GM23338 (cell line): ENCODE measurements at regions not wholly inside any gene's neighbourhood (a gene's known extent, or its start where the extent isn't known, plus 50 kb on each side); places are given as distances from the start of the nearest gene placed in this dataset.

Source experiments
- ATAC-seq: fragments of 200-7000 bp; cut with Tn5 transposase; 3 replicates; pipeline ENCODE4 v1.9.1; 2020
- DNase-seq: peaks from one replicate; pipeline ENCODE4 v3.0.0-alpha.2; 2015; ENCODE audit warnings: low spot score
- H2AFZ ChIP-seq: fragments of 200-600 bp; sonication (generic); 2 replicates; pipeline ENCODE4 v1.8.0; 2016; ENCODE audit warnings: antibody characterized with exemption, mild to moderate bottlenecking, moderate library complexity
- H3F3A ChIP-seq: fragments of 200-600 bp; sonication (generic); replicated peaks from 2 replicates; pipeline ENCODE4 v1.8.0; 2017; ENCODE audit warnings: antibody characterized with exemption, mixed run types, low read depth
- H3K27ac ChIP-seq: fragments of 200-600 bp; sonication (generic); 2 replicates; pipeline ENCODE4 v1.6.1; 2016; ENCODE audit warnings: low read depth
- H3K27me3 ChIP-seq: fragments of 200-600 bp; sonication (generic); 2 replicates; pipeline ENCODE4 v1.8.0; 2016; ENCODE audit warnings: mild to moderate bottlenecking, mixed run types, moderate library complexity; ENCODE audit not compliant: insufficient read depth
- H3K36me3 ChIP-seq: fragments of 200-600 bp; sonication (generic); 2 replicates; pipeline ENCODE4 v1.8.0; 2016; ENCODE audit warnings: mild to moderate bottlenecking; ENCODE audit not compliant: insufficient read depth
- H3K4me1 ChIP-seq: fragments of 200-600 bp; sonication (generic); 2 replicates; pipeline ENCODE4 v1.8.0; 2016; ENCODE audit warnings: mild to moderate bottlenecking, moderate library complexity; ENCODE audit not compliant: insufficient read depth
- H3K4me2 ChIP-seq: fragments of 200-600 bp; sonication (generic); 2 replicates; pipeline ENCODE4 v1.7.1; 2017; ENCODE audit warnings: mixed run types
- H3K4me3 ChIP-seq: fragments of 200-600 bp; sonication (generic); 2 replicates; pipeline ENCODE4 v1.6.1; 2016; ENCODE audit warnings: mixed run types
- H3K79me2 ChIP-seq: fragments of 200-600 bp; sonication (generic); replicated peaks from 2 replicates; pipeline ENCODE4 v1.8.0; 2017; ENCODE audit warnings: mild to moderate bottlenecking; ENCODE audit not compliant: insufficient read depth
- H3K9me2 ChIP-seq: fragments of 200-600 bp; sonication (generic); 2 replicates; pipeline ENCODE4 v1.8.0; 2017; ENCODE audit not compliant: insufficient read depth
- H4K20me1 ChIP-seq: fragments of 200-600 bp; sonication (generic); replicated peaks from 2 replicates; pipeline ENCODE4 v1.8.0; 2017; ENCODE audit warnings: mild to moderate bottlenecking; ENCODE audit not compliant: insufficient read depth
- H3K27ac Mint-ChIP-seq: 2 replicates; pipeline ENCODE4 v1.8.0; 2020; ENCODE audit warnings: inconsistent platforms, mild to moderate bottlenecking, moderate library complexity, mixed read lengths
- H3K27me3 Mint-ChIP-seq: 3 replicates; pipeline ENCODE4 v1.8.0; 2022; ENCODE audit warnings: low read depth, mild to moderate bottlenecking, moderate library complexity, mixed read lengths, inconsistent platforms; ENCODE audit not compliant: insufficient read depth, poor library complexity
- H3K36me3 Mint-ChIP-seq: 3 replicates; pipeline ENCODE4 v1.8.0; 2021; ENCODE audit warnings: low read depth, mild to moderate bottlenecking, inconsistent platforms, moderate library complexity, mixed read lengths
- H3K4me1 Mint-ChIP-seq: 3 replicates; pipeline ENCODE4 v1.8.0; 2020; ENCODE audit warnings: mild to moderate bottlenecking, inconsistent platforms, mixed read lengths
- H3K4me3 Mint-ChIP-seq: 3 replicates; pipeline ENCODE4 v1.8.0; 2021; ENCODE audit warnings: moderate library complexity, mild to moderate bottlenecking, inconsistent platforms, mixed read lengths
- H3K9me3 Mint-ChIP-seq: 3 replicates; pipeline ENCODE4 v1.8.0; 2020; ENCODE audit warnings: moderate library complexity, mild to moderate bottlenecking, inconsistent platforms, mixed read lengths
- CREB1 ChIP-seq: fragments of 250-450 bp; sonication (Bioruptor Pico); IDR thresholded peaks from 2 replicates; pipeline ENCODE4 v1.5.0; 2020; ENCODE audit warnings: low read depth, mild to moderate bottlenecking, moderate library complexity
- ETS1 ChIP-seq: IDR thresholded peaks from 2 replicates; pipeline ENCODE4 v1.6.1; 2016; ENCODE audit warnings: antibody characterized with exemption
- NANOG ChIP-seq: IDR thresholded peaks from 2 replicates; pipeline ENCODE4 v1.6.1; 2016; ENCODE audit warnings: antibody characterized with exemption, borderline replicate concordance
- POLR2AphosphoS5 ChIP-seq: IDR thresholded peaks from 2 replicates; pipeline ENCODE4 v1.6.1; 2016; ENCODE audit warnings: antibody characterized with exemption, low read depth
- STAT1 ChIP-seq: IDR thresholded peaks from one replicate; pipeline ENCODE4 v1.6.1; 2016; ENCODE audit warnings: antibody characterized with exemption; ENCODE audit not compliant: unreplicated experiment
- ZNF114 ChIP-seq: fragments of 250-450 bp; sonication (Bioruptor Pico); IDR thresholded peaks from 2 replicates; pipeline ENCODE4 v1.5.0; 2020; ENCODE audit warnings: mild to moderate bottlenecking, moderate library complexity
- ZNF331 ChIP-seq: fragments of 250-450 bp; sonication (Bioruptor Pico); IDR thresholded peaks from 2 replicates; pipeline ENCODE4 v1.5.0; 2020; ENCODE audit warnings: low read depth, mild to moderate bottlenecking, moderate library complexity
- TF ChIP-seq, protein P1 (sequence below), 2 experiments: fragments of 200-600 bp in 1 of 2; sonication (generic) in 1 of 2; conservative IDR thresholded peaks; 2 replicates each; pipeline versions ENCODE4 v1.5.1 to v1.6.1; 2016 to 2017; ENCODE audit warnings: antibody characterized with exemption in 2 of 2, low read depth in 2 of 2, mild to moderate bottlenecking in 2 of 2, moderate library complexity in 1 of 2
- TF ChIP-seq, protein P2 (sequence below): fragments of 250-450 bp; sonication (Bioruptor Pico); IDR thresholded peaks from 2 replicates; pipeline ENCODE4 v1.5.0; 2020; ENCODE audit warnings: mild to moderate bottlenecking, moderate library complexity

DNA sequence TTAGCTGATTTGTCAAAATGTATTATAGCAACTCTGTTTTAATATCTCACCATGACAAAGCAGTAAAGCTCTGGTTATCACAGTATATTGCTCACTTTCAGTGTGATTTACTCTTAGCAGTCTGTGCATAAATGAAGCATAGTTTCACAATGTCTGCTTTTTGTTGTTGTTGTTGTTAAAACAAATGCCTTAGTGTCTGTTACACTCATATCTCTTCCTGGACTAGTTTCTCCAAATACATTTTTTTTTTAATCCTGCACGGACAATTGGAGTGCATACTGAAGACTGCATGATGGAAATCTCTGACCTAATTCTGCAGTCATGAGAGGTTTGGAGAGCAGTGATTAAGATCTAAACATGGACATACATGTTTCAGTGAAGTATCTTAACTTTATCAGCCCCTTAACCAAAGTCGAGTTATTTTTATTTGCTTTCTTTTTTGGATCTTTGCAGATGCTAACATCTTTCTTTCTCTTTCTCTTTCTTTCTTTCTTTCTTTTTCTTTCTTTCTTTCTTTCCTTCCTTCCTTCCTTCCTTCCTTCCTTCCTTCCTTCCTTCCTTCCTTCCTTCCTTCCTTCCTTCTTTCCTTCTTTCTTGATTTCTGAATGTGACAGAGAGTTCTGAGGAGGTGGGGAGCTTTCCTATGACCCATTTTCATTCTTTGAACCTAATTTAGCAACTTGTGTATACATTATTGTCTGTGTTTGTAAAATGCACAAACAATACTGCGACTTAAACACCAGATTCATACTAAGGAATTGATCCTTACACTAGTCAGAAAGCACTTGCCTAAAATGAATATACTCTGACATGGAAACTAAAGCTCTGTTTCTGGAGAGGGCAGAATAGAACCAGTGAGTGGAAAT lies 161.5 kb upstream of the AGR3 start:
- TF ChIP-seq ZNF114, result no peak
- no peak for TF ChIP-seq ZNF331 (CRISPR knock-in tag)
- TF ChIP-seq, protein P1, sequence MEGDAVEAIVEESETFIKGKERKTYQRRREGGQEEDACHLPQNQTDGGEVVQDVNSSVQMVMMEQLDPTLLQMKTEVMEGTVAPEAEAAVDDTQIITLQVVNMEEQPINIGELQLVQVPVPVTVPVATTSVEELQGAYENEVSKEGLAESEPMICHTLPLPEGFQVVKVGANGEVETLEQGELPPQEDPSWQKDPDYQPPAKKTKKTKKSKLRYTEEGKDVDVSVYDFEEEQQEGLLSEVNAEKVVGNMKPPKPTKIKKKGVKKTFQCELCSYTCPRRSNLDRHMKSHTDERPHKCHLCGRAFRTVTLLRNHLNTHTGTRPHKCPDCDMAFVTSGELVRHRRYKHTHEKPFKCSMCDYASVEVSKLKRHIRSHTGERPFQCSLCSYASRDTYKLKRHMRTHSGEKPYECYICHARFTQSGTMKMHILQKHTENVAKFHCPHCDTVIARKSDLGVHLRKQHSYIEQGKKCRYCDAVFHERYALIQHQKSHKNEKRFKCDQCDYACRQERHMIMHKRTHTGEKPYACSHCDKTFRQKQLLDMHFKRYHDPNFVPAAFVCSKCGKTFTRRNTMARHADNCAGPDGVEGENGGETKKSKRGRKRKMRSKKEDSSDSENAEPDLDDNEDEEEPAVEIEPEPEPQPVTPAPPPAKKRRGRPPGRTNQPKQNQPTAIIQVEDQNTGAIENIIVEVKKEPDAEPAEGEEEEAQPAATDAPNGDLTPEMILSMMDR (conservative IDR thresholded peaks at IDR 0.05; ENCODE audit: low read depth in 2 of 2), result no peak
- TF ChIP-seq STAT1, result no peak
- no peak for TF ChIP-seq CREB1 (CRISPR knock-in tag)
- TF ChIP-seq NANOG, result no peak
- no peak for TF ChIP-seq ETS1
- TF ChIP-seq, protein P2, sequence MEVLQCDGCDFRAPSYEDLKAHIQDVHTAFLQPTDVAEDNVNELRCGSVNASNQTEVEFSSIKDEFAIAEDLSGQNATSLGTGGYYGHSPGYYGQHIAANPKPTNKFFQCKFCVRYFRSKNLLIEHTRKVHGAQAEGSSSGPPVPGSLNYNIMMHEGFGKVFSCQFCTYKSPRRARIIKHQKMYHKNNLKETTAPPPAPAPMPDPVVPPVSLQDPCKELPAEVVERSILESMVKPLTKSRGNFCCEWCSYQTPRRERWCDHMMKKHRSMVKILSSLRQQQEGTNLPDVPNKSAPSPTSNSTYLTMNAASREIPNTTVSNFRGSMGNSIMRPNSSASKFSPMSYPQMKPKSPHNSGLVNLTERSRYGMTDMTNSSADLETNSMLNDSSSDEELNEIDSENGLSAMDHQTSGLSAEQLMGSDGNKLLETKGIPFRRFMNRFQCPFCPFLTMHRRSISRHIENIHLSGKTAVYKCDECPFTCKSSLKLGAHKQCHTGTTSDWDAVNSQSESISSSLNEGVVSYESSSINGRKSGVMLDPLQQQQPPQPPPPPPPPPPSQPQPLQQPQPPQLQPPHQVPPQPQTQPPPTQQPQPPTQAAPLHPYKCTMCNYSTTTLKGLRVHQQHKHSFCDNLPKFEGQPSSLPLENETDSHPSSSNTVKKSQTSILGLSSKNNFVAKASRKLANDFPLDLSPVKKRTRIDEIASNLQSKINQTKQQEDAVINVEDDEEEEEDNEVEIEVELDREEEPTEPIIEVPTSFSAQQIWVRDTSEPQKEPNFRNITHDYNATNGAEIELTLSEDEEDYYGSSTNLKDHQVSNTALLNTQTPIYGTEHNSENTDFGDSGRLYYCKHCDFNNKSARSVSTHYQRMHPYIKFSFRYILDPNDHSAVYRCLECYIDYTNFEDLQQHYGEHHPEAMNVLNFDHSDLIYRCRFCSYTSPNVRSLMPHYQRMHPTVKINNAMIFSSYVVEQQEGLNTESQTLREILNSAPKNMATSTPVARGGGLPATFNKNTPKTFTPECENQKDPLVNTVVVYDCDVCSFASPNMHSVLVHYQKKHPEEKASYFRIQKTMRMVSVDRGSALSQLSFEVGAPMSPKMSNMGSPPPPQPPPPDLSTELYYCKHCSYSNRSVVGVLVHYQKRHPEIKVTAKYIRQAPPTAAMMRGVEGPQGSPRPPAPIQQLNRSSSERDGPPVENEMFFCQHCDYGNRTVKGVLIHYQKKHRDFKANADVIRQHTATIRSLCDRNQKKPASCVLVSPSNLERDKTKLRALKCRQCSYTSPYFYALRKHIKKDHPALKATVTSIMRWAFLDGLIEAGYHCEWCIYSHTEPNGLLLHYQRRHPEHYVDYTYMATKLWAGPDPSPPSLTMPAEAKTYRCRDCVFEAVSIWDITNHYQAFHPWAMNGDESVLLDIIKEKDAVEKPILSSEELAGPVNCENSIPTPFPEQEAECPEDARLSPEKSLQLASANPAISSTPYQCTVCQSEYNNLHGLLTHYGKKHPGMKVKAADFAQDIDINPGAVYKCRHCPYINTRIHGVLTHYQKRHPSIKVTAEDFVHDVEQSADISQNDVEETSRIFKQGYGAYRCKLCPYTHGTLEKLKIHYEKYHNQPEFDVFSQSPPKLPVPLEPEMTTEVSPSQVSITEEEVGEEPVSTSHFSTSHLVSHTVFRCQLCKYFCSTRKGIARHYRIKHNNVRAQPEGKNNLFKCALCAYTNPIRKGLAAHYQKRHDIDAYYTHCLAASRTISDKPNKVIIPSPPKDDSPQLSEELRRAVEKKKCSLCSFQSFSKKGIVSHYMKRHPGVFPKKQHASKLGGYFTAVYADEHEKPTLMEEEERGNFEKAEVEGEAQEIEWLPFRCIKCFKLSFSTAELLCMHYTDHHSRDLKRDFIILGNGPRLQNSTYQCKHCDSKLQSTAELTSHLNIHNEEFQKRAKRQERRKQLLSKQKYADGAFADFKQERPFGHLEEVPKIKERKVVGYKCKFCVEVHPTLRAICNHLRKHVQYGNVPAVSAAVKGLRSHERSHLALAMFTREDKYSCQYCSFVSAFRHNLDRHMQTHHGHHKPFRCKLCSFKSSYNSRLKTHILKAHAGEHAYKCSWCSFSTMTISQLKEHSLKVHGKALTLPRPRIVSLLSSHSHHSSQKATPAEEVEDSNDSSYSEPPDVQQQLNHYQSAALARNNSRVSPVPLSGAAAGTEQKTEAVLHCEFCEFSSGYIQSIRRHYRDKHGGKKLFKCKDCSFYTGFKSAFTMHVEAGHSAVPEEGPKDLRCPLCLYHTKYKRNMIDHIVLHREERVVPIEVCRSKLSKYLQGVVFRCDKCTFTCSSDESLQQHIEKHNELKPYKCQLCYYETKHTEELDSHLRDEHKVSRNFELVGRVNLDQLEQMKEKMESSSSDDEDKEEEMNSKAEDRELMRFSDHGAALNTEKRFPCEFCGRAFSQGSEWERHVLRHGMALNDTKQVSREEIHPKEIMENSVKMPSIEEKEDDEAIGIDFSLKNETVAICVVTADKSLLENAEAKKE (CRISPR knock-in tag), result no peak
- TF ChIP-seq POLR2AphosphoS5, result no peak
- Histone ChIP-seq H3K79me2 (no peaks in the 10 kb centered on the region), H3K4me3 (no peak overlapping the region), H3F3A (no peaks in the 10 kb centered on the region), H3K36me3 (no peaks in the 10 kb centered on the region), H3K9me2 (peaks cover 2% of the 10 kb centered on the region; the same call in 1 of the 2 replicates), H3K4me2 (no peak overlapping the region), H3K4me1 (peaks cover 7% of the 10 kb centered on the region; the same call in 1 of the 2 replicates), H4K20me1 (no peaks in the 10 kb centered on the region), H3K27me3 (no peaks in the 10 kb centered on the region), H3K27ac (no peak overlapping the region), H2AFZ (no peak overlapping the region)
- DNase-seq, result no peak
- no peak for ATAC-seq
- peaks cover 6% of the 10 kb centered on the region; the same call in 2 of the 3 replicates for H3K4me1 Mint-ChIP-seq
- peaks cover 2% of the 10 kb centered on the region for H3K27me3 Mint-ChIP-seq
- H3K9me3 Mint-ChIP-seq, result no peaks in the 10 kb centered on the region
- no peak overlapping the region for H3K4me3 Mint-ChIP-seq
- H3K36me3 Mint-ChIP-seq, result no peaks in the 10 kb centered on the region
- peak overlapping the region; percentile 26 for H3K27ac Mint-ChIP-seq
